ENCODE measurements at regions not wholly inside any gene's neighbourhood (a gene's known extent, or its start where the extent isn't known, plus 50 kb on each side); places are given as distances from the start of the nearest gene placed in this dataset.

DNA sequence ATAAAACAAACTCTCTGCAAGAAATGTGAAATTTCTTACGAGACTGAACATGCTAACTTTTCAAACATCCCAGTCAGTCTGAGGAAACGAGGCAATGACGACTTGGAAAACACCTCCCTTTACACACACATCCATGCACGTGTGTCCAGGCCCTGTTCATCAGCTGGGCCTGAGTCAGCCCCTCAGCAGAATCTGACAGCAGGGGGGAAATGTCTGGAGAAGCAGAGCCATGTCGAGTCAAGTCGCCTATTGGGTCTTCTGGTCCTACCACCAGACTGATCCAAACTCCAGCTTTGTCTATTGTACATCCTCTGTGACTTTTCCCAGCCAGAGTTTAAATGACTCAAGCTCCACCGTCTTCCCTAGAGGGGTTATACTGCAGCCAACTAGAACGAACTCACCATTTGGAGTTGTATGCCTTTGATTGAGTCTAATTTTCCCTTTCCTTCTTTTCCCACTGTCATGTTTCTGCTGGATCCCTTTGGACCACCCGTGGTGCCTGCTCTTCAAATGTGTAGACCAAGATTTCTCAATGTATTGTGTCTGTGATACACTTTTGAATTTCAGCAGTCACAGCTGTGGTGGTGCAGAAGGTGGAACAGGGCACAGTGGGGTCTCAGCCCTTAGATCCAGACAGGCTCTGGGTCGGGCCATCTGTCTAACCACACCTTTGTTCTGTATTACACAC lies 254.0 kb downstream of the CDC5L start:
- H3K36me3 ChIP-seq (ENCODE audit: control insufficient read depth in 2 of 3, insufficient read depth in 3 of 3, low read length in 3 of 3) = no peaks in the 10 kb centered on the region
- TF ChIP-seq, protein P1, sequence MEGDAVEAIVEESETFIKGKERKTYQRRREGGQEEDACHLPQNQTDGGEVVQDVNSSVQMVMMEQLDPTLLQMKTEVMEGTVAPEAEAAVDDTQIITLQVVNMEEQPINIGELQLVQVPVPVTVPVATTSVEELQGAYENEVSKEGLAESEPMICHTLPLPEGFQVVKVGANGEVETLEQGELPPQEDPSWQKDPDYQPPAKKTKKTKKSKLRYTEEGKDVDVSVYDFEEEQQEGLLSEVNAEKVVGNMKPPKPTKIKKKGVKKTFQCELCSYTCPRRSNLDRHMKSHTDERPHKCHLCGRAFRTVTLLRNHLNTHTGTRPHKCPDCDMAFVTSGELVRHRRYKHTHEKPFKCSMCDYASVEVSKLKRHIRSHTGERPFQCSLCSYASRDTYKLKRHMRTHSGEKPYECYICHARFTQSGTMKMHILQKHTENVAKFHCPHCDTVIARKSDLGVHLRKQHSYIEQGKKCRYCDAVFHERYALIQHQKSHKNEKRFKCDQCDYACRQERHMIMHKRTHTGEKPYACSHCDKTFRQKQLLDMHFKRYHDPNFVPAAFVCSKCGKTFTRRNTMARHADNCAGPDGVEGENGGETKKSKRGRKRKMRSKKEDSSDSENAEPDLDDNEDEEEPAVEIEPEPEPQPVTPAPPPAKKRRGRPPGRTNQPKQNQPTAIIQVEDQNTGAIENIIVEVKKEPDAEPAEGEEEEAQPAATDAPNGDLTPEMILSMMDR (IDR thresholded peaks at IDR 0.05; ENCODE audit: borderline replicate concordance, extremely low read depth, insufficient read depth) = no peak
- peaks cover 0 to 6% (median 0%) of the 10 kb centered on the region in 3 donors for H3K9me3 ChIP-seq (ENCODE audit: control insufficient read depth in 2 of 3, insufficient read depth in 1 of 3, low read length in 3 of 3)
- H3K4me1 ChIP-seq (ENCODE audit: control insufficient read depth in 2 of 3, insufficient read depth in 2 of 3, low read depth in 1 of 3, low read length in 3 of 3) = no peaks in the 10 kb centered on the region
- H3K4me3 ChIP-seq (ENCODE audit: low read length in 3 of 3) = no peak overlapping the region
- intact Hi-C loops (cut with DNase I) = no loop called here
- no peaks in the 10 kb centered on the region for H3K27me3 ChIP-seq (ENCODE audit: control insufficient read depth, insufficient read depth, low read length)
- no peak overlapping the region for H3K27ac ChIP-seq (ENCODE audit: low read depth in 2 of 2, low read length in 2 of 2)
- no peak overlapping the region for H3K9ac ChIP-seq (ENCODE audit: low read length in 3 of 3)
- FAIRE-seq (no peak), DNase-seq (no peak)

DNA sequence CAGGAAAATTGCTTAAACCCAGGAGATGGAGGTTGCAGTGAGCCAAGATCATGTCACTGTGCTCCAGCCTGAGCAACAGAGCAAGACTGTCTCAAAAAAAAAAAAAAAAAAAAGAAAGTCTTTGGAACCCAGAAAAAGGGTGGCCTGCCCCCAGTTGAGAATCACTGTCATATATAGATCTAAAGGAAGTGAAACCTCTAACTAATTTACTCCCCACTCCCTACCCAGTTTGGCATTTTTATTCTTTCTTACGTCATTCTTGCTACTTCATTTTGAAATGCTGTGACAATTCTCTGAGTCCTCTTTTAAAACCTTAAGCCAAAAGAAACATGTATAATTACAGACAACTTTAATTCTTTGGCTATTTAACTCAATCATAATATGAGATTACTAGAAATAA lies 254.8 kb downstream of the CDC5L start:
- DNase-seq (no peak), FAIRE-seq (no peak)
- Histone ChIP-seq H3K9ac (ENCODE audit: low read length in 3 of 3) (no peak overlapping the region), H3K4me1 (ENCODE audit: control insufficient read depth in 2 of 3, insufficient read depth in 2 of 3, low read depth in 1 of 3, low read length in 3 of 3) (no peaks in the 10 kb centered on the region), H3K4me3 (ENCODE audit: low read length in 3 of 3) (no peak overlapping the region), H3K27me3 (ENCODE audit: control insufficient read depth, insufficient read depth, low read length) (no peaks in the 10 kb centered on the region), H3K36me3 (ENCODE audit: control insufficient read depth in 2 of 3, insufficient read depth in 3 of 3, low read length in 3 of 3) (no peaks in the 10 kb centered on the region), H3K27ac (ENCODE audit: low read depth in 2 of 2, low read length in 2 of 2) (no peak overlapping the region), H3K9me3 (ENCODE audit: control insufficient read depth in 2 of 3, insufficient read depth in 1 of 3, low read length in 3 of 3) (peaks cover 0 to 5% (median 0%) of the 10 kb centered on the region in 3 donors)
- TF ChIP-seq, protein P1 (IDR thresholded peaks at IDR 0.05; ENCODE audit: borderline replicate concordance, extremely low read depth, insufficient read depth) = no peak
- intact Hi-C loops (cut with DNase I) = no loop called here

DNA sequence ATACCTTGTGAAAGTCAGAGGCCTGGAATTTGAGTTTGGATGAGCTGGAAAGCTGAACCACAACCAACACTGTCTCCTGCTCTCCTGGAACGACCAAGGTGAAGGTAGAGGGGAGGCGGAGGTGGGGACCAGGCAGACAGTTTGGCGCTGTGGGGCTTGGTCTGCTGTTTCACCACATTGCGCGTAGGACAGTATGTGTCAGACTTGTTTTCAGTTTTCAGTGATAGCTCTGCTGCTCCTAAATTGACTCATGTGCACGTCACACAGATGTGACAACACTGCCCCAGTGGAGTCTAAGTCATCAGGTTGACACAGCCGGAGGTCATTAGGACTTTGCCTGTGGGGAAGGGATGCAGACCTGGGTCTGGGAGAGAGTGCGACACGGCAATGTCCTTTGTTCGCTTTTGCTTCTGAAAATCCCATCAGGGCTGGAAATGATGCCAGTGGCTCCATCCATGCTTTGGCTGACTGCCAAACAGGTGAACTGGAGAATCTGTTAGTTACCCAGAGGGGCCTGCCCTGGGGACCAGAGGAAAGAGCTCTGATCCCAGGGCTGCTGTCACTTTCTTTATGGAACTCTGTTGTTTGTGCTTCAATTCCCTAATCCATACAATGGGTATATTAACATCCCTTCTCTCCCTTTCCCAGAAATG lies 255.5 kb downstream of the CDC5L start:
- no peak overlapping the region for H3K27ac ChIP-seq (ENCODE audit: low read depth in 2 of 2, low read length in 2 of 2)
- FAIRE-seq (no peak), DNase-seq (no peak)
- H3K27me3 ChIP-seq (ENCODE audit: control insufficient read depth, insufficient read depth, low read length) = no peaks in the 10 kb centered on the region
- intact Hi-C loops (cut with DNase I) = no loop called here
- H3K4me3 ChIP-seq (ENCODE audit: low read length in 3 of 3) = no peak overlapping the region
- H3K9ac ChIP-seq (ENCODE audit: low read length in 3 of 3) = no peak overlapping the region
- no peaks in the 10 kb centered on the region for H3K9me3 ChIP-seq (ENCODE audit: control insufficient read depth in 2 of 3, insufficient read depth in 1 of 3, low read length in 3 of 3)
- TF ChIP-seq, protein P1 (IDR thresholded peaks at IDR 0.05; ENCODE audit: borderline replicate concordance, extremely low read depth, insufficient read depth) = no peak
- no peaks in the 10 kb centered on the region for H3K36me3 ChIP-seq (ENCODE audit: control insufficient read depth in 2 of 3, insufficient read depth in 3 of 3, low read length in 3 of 3)
- no peaks in the 10 kb centered on the region for H3K4me1 ChIP-seq (ENCODE audit: control insufficient read depth in 2 of 3, insufficient read depth in 2 of 3, low read depth in 1 of 3, low read length in 3 of 3)

Measured in kidney (tissue), 13 donors.